Urinary bladder (tissue), 3 donors: ENCODE measurements at regions not wholly inside any gene's neighbourhood (a gene's known extent, or its start where the extent isn't known, plus 50 kb on each side); places are given as distances from the start of the nearest gene placed in this dataset.

ENCODE experiments used
- DNase-seq: peaks from one replicate; pipeline ENCODE4 v3.0.0-alpha.2; 2015; ENCODE audit errors: extremely low spot score
- H3K27ac ChIP-seq: one replicate; pipeline ENCODE4 v1.5.1; 2013; ENCODE audit warnings: low read depth, mild to moderate bottlenecking, moderate library complexity
- H3K36me3 ChIP-seq: one replicate; pipeline ENCODE4 v1.6.1; 2013; ENCODE audit warnings: mild to moderate bottlenecking, moderate library complexity; ENCODE audit not compliant: insufficient read depth
- H3K4me1 ChIP-seq: one replicate; pipeline ENCODE4 v1.6.1; 2013; ENCODE audit warnings: mild to moderate bottlenecking, moderate library complexity; ENCODE audit not compliant: insufficient read depth
- H3K4me3 ChIP-seq: one replicate; pipeline ENCODE4 v1.5.1; 2013; ENCODE audit warnings: low read depth, low read length
- WGBS: extraction: QIAGEN DNeasy Blood & Tissue Kit; methylation state at CpG from one replicate; pipeline ENCODE4 v1.1.7; 2013; 5-methylcytosine and 5-hydroxymethylcytosine counted together
- donor health status: healthy with polysubstance abuse.
- donor health status: healthy.

DNA sequence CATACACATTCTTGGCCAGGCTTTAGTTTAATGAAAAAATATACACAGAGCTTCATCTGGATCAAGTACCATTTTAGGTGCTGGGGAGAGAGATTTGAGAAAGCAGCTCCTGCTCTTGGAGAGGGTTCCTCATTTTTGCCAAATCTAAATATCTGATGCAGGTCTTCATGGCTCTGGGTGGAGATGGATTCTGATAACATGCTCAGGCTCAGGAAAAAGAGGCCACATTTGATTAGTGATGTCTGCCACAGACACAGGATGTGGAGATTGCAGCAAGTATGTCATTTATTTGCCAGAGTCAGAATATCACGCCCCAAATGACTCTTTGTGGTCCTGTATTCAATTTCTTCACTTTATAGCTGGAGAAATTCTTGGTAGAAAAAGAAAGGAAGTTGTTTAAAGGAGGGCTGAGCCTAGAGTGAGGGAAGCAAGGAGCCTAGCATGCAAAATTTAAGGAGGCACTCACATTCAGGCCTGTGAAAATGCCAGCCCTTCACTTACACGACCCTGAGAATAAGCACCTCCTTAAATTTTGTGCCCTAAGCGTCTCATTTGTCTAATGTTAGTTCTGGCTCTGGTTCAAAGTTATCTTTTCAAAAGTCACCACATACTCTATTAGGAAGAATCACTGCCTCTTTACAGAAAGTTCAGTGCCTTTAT, 492.9 kb upstream of the TBX3 start:
- Histone ChIP-seq H3K4me3 (no peak overlapping the region), H3K36me3 (no peaks in the 10 kb centered on the region), H3K27ac (no peak overlapping the region), H3K4me1 (no peaks in the 10 kb centered on the region)
- 85% methylated on average over 3 of the region's 3 CpGs for WGBS
- no peak for DNase-seq

DNA sequence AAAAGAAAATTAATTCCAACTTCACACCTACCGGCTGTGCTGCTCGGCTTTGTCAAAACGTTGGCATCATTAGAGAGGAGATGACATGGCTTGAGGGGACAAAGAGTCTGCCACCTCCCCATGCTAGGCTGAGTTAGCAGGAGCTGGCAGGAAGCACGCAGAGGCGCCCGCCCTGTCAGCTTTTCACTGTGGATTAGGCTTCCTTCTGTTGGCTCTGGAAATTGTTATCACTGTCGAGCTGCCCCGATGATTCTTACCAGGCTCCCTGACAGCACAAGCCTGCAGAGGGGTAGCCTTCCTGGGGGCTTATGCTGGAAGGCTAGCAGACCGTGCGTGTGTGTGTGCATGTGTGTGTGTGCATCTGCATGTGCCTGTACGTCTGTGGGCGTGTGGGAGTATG, 490.9 kb upstream of the TBX3 start:
- Histone ChIP-seq H3K4me1 (no peaks in the 10 kb centered on the region), H3K36me3 (no peaks in the 10 kb centered on the region), H3K27ac (no peak overlapping the region), H3K4me3 (no peak overlapping the region)
- DNase-seq = no peak
- WGBS = 57% methylated on average over 12 of the region's 12 CpGs

DNA sequence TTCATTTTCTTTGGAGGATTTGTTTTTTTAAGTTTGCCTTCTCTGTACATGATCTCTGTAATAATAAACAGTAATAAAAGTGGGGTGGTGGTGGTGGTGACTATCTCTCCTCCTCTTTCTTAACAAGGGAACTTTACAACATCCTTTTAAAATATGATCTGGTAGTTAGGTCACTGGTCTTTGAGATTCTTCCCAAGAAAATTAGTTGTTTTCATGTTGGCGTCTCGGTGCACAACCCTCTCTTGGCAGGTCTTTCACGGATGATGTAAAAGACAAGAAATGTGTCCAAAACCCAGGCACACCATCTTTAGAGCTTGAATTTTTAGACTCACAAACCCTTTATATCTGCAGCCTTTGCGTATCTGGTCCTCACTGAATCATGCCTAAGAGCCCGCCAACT, 488.5 kb upstream of the TBX3 start:
- no peak for DNase-seq
- Histone ChIP-seq H3K27ac (no peak overlapping the region), H3K4me1 (no peaks in the 10 kb centered on the region), H3K36me3 (no peaks in the 10 kb centered on the region), H3K4me3 (no peak overlapping the region)
- WGBS = 58% methylated on average over 5 of the region's 5 CpGs

DNA sequence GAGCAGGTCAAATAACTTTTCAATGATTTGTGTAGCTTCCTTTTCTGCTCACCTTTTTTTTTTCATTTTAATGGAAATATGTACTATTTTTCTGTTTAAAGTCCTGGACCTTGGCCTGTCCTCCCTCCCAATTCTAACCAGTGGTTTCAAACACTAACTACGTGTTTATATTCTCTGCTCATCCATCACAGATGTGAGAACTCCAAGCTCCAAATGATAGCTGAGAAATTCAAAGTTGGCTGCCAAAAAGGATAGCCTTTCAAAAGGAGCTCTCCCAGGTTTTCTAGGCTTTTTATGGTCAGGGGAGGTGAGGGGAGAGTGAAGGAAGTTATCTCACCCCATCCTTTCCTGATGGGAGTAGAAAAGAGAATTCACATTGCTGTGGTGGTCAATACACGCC, 486.0 kb upstream of the TBX3 start:
- no peak for DNase-seq
- Histone ChIP-seq H3K4me3 (no peak overlapping the region), H3K36me3 (no peaks in the 10 kb centered on the region), H3K27ac (no peak overlapping the region), H3K4me1 (no peaks in the 10 kb centered on the region)
- 63% methylated on average over 2 of the region's 2 CpGs for WGBS

DNA sequence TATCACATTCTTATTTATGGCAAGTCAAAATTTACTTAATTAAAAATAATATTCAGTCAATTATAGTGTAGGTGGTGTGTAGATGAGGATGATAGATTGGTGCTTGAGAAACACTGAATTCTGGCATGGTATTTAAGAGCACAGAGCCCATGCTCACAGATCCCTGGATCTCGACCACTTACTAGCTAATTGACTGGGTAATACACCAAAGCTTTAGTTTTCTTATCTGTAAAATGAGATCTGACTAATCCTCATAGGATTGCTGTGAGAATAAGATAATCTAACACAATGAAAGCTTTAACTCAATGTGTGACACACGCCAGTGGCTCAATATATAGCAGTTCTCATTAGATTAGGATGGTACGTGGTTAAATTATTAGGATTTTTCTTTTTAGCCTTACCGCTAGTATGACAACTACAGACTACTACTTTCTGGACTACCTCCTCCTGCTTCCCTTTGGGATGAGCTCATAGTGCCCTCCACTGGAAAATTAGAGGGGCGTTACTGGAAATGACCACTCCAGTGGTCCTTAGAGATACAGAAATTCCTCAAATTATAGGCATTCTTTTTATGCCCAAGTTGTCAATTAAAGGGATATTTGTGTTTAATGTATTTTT, 482.8 kb upstream of the TBX3 start:
- 61% methylated on average over 5 of the region's 5 CpGs for WGBS
- Histone ChIP-seq H3K4me3 (no peak overlapping the region), H3K27ac (no peak overlapping the region), H3K36me3 (no peaks in the 10 kb centered on the region), H3K4me1 (no peaks in the 10 kb centered on the region)
- no peak for DNase-seq

- 89% methylated on average over 8 of the region's 8 CpGs for WGBS
- no peak overlapping the region for H3K4me3 ChIP-seq
- DNase-seq = no peak
Measured at GRCh38 chr12:115163710-115164109, 479.7 kb upstream of the TBX3 start.

GRCh38 chr12:115160271-115161128, 476.5 kb upstream of the TBX3 start:
- DNase-seq = no peak
- H3K36me3 ChIP-seq = no peaks in the 10 kb centered on the region
- 91% methylated on average over 6 of the region's 6 CpGs for WGBS
- no peak overlapping the region for H3K27ac ChIP-seq
- H3K4me1 ChIP-seq = no peaks in the 10 kb centered on the region
- H3K4me3 ChIP-seq = no peak overlapping the region

More at GRCh38 chr12:115163710-115164109, 479.7 kb upstream of the TBX3 start:
- H3K27ac ChIP-seq = no peak overlapping the region
- H3K36me3 ChIP-seq = no peaks in the 10 kb centered on the region
- H3K4me1 ChIP-seq = no peaks in the 10 kb centered on the region

GRCh38 chr12:115158816-115159215, 474.8 kb upstream of the TBX3 start:
- 39% methylated on average over 5 of the region's 5 CpGs for WGBS
- H3K27ac ChIP-seq = no peak overlapping the region
- no peak for DNase-seq
- H3K4me3 ChIP-seq = no peak overlapping the region
- no peaks in the 10 kb centered on the region for H3K36me3 ChIP-seq
- no peaks in the 10 kb centered on the region for H3K4me1 ChIP-seq

DNA sequence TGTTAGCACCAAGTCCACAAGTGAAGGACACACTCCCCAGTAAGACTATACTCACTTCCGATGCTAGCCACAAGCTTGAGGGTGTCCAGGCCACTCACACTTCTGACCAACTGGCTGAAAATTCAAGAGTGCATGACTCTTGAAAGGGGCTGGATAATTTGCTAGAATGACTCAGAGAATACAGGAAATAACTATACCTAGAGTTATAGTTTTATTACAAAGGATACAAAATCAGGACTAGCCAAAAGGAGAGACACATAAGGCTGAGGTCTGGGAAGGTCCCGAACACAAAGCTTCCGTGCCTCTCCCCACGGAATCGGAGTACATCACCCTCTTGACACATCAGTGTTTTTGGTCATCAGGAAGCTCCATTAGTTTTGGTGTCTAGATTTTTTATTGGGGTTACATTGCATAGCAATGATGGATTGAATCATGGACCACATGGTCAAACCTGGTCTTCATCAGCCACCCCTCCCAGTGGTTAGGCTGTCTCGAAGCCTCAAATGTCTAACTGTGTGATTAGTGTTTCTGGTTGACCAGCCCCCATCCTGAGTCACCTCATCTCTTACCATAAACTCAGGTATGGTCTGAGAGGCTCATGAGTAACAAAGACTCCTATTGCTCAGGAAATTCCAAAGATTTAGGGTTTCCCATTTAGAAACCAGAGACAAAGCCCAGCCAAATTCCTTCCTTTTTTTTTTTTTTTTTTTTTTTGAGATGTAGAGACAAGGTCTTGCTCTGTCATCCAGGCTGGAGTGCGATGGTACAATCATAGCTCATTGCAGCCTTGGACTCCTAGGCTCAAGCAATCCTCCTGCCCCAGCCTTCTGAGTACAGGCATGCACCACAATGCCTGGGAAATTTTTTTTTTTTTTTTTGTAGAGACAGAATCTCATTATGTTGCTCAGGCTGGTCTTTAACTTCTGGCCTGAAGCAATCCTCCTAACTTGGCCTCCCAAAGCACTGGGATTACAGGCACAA, 472.0 kb upstream of the TBX3 start:
- Histone ChIP-seq H3K4me3 (no peak overlapping the region), H3K36me3 (no peaks in the 10 kb centered on the region), H3K4me1 (no peaks in the 10 kb centered on the region), H3K27ac (no peak overlapping the region)
- 88% methylated on average over 7 of the region's 7 CpGs for WGBS
- DNase-seq = no peak

GRCh38 chr12:115149685-115150378, 465.9 kb upstream of the TBX3 start:
- H3K4me3 ChIP-seq = no peak overlapping the region
- H3K4me1 ChIP-seq = no peaks in the 10 kb centered on the region
- H3K36me3 ChIP-seq = no peaks in the 10 kb centered on the region
- no peak overlapping the region for H3K27ac ChIP-seq
- no peak for DNase-seq
- 59% methylated on average over 7 of the region's 7 CpGs for WGBS

- WGBS = 64% methylated on average over 2 of the region's 2 CpGs
- Histone ChIP-seq H3K27ac (no peak overlapping the region), H3K36me3 (no peaks in the 10 kb centered on the region), H3K4me3 (no peak overlapping the region), H3K4me1 (no peaks in the 10 kb centered on the region)
- DNase-seq = no peak
Measured at GRCh38 chr12:115149279-115149678, 465.3 kb upstream of the TBX3 start.

DNA sequence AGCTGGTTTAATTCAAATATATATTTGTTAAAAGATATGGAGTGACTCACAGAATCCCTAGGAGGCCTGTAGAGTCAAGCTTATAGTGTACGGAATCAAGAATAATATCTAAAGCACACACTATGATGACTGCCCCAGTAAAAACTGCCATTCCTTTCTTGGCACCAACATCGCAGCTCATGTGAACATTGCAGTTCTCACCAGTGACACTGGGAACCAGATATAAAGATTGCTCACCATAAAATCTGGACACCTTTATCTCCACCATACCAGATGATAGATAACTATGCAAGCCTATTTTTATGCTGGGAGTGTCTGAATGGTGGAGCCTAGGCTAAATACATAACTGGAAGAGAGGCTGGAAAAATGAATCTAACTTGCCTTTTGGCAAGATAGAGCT, 463.9 kb upstream of the TBX3 start:
- DNase-seq = no peak
- H3K4me1 ChIP-seq = no peaks in the 10 kb centered on the region
- H3K27ac ChIP-seq = no peak overlapping the region
- no peak overlapping the region for H3K4me3 ChIP-seq
- no peaks in the 10 kb centered on the region for H3K36me3 ChIP-seq
- WGBS = 68% methylated on average over 2 of the region's 2 CpGs

- Histone ChIP-seq H3K27ac (no peak overlapping the region), H3K4me1 (no peaks in the 10 kb centered on the region), H3K36me3 (no peaks in the 10 kb centered on the region), H3K4me3 (no peak overlapping the region)
- WGBS = 84% methylated on average over 2 of the region's 2 CpGs
- DNase-seq = no peak
Measured at GRCh38 chr12:115146453-115146852, 462.5 kb upstream of the TBX3 start.
